ENCODE measurements at regions not wholly inside any gene's neighbourhood (a gene's known extent, or its start where the extent isn't known, plus 50 kb on each side); places are given as distances from the start of the nearest gene placed in this dataset.

DNA sequence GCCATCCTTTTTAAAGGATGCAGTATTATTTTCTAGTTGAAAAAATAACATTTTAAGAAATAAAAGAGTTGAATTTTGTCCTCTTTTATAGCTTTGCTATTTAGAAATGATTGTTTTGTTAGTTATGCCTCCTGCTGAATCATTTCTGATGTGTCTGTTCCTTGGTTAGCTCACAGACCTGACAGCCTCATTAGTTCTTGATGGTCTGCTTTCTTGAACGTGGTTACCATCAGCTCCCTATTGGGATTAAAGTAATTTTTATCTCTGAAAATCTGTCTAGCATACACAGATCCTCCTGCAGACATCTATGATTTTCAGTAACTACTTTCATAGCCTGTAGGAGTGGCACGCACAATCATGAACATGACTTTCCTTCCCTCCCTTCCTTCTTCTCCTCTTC lies 447.6 kb upstream of the B3GALT2 start:
- ATAC-seq: no peak
- TF ChIP-seq, protein P1, sequence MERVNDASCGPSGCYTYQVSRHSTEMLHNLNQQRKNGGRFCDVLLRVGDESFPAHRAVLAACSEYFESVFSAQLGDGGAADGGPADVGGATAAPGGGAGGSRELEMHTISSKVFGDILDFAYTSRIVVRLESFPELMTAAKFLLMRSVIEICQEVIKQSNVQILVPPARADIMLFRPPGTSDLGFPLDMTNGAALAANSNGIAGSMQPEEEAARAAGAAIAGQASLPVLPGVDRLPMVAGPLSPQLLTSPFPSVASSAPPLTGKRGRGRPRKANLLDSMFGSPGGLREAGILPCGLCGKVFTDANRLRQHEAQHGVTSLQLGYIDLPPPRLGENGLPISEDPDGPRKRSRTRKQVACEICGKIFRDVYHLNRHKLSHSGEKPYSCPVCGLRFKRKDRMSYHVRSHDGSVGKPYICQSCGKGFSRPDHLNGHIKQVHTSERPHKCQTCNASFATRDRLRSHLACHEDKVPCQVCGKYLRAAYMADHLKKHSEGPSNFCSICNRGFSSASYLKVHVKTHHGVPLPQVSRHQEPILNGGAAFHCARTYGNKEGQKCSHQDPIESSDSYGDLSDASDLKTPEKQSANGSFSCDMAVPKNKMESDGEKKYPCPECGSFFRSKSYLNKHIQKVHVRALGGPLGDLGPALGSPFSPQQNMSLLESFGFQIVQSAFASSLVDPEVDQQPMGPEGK (CRISPR knock-in tag; IDR thresholded peaks at IDR 0.05; ENCODE audit: borderline replicate concordance): no peak
- TF ChIP-seq ZNF565 (CRISPR knock-in tag; conservative IDR thresholded peaks at IDR 0.05; ENCODE audit: low read depth): no peak
- no peak for TF ChIP-seq ZFP3 (CRISPR knock-in tag; IDR thresholded peaks at IDR 0.05)
- no peak for TF ChIP-seq RARB (CRISPR knock-in tag; IDR thresholded peaks at IDR 0.05)
- no peak for TF ChIP-seq ZC3H10 (CRISPR knock-in tag; IDR thresholded peaks at IDR 0.05)
- no peak for TF ChIP-seq ZFP30 (CRISPR knock-in tag; IDR thresholded peaks at IDR 0.05)
- no peak for TF ChIP-seq PPARA (CRISPR knock-in tag; IDR thresholded peaks at IDR 0.05; ENCODE audit: borderline replicate concordance)
- TF ChIP-seq ZNF70 (CRISPR knock-in tag; IDR thresholded peaks at IDR 0.05): no peak
- TF ChIP-seq TOX (CRISPR knock-in tag; IDR thresholded peaks at IDR 0.05; ENCODE audit: borderline replicate concordance): no peak
- no peak for TF ChIP-seq ARNTL (CRISPR knock-in tag; IDR thresholded peaks at IDR 0.05; ENCODE audit: borderline replicate concordance, low read depth)
- TF ChIP-seq, protein P2, sequence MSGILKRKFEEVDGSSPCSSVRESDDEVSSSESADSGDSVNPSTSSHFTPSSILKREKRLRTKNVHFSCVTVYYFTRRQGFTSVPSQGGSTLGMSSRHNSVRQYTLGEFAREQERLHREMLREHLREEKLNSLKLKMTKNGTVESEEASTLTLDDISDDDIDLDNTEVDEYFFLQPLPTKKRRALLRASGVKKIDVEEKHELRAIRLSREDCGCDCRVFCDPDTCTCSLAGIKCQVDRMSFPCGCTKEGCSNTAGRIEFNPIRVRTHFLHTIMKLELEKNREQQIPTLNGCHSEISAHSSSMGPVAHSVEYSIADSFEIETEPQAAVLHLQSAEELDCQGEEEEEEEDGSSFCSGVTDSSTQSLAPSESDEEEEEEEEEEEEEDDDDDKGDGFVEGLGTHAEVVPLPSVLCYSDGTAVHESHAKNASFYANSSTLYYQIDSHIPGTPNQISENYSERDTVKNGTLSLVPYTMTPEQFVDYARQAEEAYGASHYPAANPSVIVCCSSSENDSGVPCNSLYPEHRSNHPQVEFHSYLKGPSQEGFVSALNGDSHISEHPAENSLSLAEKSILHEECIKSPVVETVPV (CRISPR knock-in tag; IDR thresholded peaks at IDR 0.05): no peak
- no peak for TF ChIP-seq CSDC2 (CRISPR knock-in tag; IDR thresholded peaks at IDR 0.05)
- no peak for TF ChIP-seq ESRRG (CRISPR knock-in tag; IDR thresholded peaks at IDR 0.05)
- no peak for TF ChIP-seq ISL1 (CRISPR knock-in tag; IDR thresholded peaks at IDR 0.05)
- TF ChIP-seq, protein P3, sequence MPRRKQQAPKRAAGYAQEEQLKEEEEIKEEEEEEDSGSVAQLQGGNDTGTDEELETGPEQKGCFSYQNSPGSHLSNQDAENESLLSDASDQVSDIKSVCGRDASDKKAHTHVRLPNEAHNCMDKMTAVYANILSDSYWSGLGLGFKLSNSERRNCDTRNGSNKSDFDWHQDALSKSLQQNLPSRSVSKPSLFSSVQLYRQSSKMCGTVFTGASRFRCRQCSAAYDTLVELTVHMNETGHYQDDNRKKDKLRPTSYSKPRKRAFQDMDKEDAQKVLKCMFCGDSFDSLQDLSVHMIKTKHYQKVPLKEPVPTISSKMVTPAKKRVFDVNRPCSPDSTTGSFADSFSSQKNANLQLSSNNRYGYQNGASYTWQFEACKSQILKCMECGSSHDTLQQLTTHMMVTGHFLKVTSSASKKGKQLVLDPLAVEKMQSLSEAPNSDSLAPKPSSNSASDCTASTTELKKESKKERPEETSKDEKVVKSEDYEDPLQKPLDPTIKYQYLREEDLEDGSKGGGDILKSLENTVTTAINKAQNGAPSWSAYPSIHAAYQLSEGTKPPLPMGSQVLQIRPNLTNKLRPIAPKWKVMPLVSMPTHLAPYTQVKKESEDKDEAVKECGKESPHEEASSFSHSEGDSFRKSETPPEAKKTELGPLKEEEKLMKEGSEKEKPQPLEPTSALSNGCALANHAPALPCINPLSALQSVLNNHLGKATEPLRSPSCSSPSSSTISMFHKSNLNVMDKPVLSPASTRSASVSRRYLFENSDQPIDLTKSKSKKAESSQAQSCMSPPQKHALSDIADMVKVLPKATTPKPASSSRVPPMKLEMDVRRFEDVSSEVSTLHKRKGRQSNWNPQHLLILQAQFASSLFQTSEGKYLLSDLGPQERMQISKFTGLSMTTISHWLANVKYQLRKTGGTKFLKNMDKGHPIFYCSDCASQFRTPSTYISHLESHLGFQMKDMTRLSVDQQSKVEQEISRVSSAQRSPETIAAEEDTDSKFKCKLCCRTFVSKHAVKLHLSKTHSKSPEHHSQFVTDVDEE (CRISPR knock-in tag; IDR thresholded peaks at IDR 0.05): no peak
- TF ChIP-seq SNAI2 (CRISPR knock-in tag; IDR thresholded peaks at IDR 0.05): no peak
- no peak for TF ChIP-seq TCF4 (CRISPR knock-in tag; IDR thresholded peaks at IDR 0.05; ENCODE audit: borderline replicate concordance)

DNA sequence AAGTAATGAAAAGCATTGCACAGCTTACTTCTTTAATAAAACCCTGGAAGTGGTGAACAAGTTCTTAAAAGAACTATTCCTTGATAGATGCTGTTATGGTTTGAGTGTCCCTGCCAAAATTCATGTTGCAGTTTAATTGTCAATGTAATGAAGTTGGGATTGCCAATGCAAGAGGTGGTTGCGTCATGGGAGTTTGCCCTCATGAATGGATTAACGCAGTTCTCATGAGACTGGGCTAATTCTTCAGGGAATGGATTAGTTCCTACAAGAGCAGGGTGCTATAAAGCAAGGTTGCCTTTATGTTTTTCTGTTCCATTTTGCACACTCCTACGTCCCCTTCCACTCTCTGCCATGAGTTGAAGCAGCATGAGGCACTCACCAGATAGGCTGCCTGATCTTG lies 446.7 kb upstream of the B3GALT2 start:
- ATAC-seq: no peak
- TF ChIP-seq PPARA (CRISPR knock-in tag; IDR thresholded peaks at IDR 0.05; ENCODE audit: borderline replicate concordance): no peak
- no peak for TF ChIP-seq TOX (CRISPR knock-in tag; IDR thresholded peaks at IDR 0.05; ENCODE audit: borderline replicate concordance)
- no peak for TF ChIP-seq TCF4 (CRISPR knock-in tag; IDR thresholded peaks at IDR 0.05; ENCODE audit: borderline replicate concordance)
- TF ChIP-seq, protein P1 (CRISPR knock-in tag; IDR thresholded peaks at IDR 0.05; ENCODE audit: borderline replicate concordance): no peak
- no peak for TF ChIP-seq ZFP30 (CRISPR knock-in tag; IDR thresholded peaks at IDR 0.05)
- TF ChIP-seq ESRRG (CRISPR knock-in tag; IDR thresholded peaks at IDR 0.05): no peak
- TF ChIP-seq, protein P4, sequence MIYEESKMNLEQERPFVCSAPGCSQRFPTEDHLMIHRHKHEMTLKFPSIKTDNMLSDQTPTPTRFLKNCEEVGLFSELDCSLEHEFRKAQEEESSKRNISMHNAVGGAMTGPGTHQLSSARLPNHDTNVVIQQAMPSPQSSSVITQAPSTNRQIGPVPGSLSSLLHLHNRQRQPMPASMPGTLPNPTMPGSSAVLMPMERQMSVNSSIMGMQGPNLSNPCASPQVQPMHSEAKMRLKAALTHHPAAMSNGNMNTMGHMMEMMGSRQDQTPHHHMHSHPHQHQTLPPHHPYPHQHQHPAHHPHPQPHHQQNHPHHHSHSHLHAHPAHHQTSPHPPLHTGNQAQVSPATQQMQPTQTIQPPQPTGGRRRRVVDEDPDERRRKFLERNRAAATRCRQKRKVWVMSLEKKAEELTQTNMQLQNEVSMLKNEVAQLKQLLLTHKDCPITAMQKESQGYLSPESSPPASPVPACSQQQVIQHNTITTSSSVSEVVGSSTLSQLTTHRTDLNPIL (CRISPR knock-in tag; IDR thresholded peaks at IDR 0.05; ENCODE audit: low read depth): no peak
- TF ChIP-seq SNAI2 (CRISPR knock-in tag; IDR thresholded peaks at IDR 0.05): no peak
- TF ChIP-seq CSDC2 (CRISPR knock-in tag; IDR thresholded peaks at IDR 0.05): no peak
- TF ChIP-seq, protein P2 (CRISPR knock-in tag; IDR thresholded peaks at IDR 0.05): no peak
- TF ChIP-seq ISL1 (CRISPR knock-in tag; IDR thresholded peaks at IDR 0.05): no peak
- TF ChIP-seq ZC3H10 (CRISPR knock-in tag; IDR thresholded peaks at IDR 0.05): no peak
